PFSK-1 (cell line): ENCODE measurements at regions not wholly inside any gene's neighbourhood (a gene's known extent, or its start where the extent isn't known, plus 50 kb on each side); places are given as distances from the start of the nearest gene placed in this dataset.

Experiments
- FOXP2 ChIP-seq: optimal IDR thresholded peaks from 2 replicates; pipeline ENCODE3; 2011; ENCODE audit warnings: borderline replicate concordance, control low read depth, inconsistent platforms; ENCODE audit not compliant: insufficient read depth; ENCODE audit errors: extremely low read length, extremely low read depth
- POLR2AphosphoS5 ChIP-seq: IDR thresholded peaks from 2 replicates; pipeline ENCODE4 v1.6.1; 2012; ENCODE audit warnings: low read depth, mild to moderate bottlenecking, control low read depth, low read length, moderate library complexity
- REST ChIP-seq, 2 experiments: IDR thresholded peaks; 2 replicates each; pipeline versions ENCODE4 v1.6.1 to v1.8.0; 2011 to 2012; ENCODE audit warnings: low read depth in 2 of 2, low read length in 2 of 2, control low read depth in 1 of 2, inconsistent platforms in 1 of 2, mild to moderate bottlenecking in 1 of 2, moderate library complexity in 1 of 2; ENCODE audit not compliant: insufficient read depth in 1 of 2
- SIN3A ChIP-seq: IDR thresholded peaks from 2 replicates; pipeline ENCODE4 v1.6.1; 2012; ENCODE audit warnings: mild to moderate bottlenecking, low read length, moderate library complexity, borderline replicate concordance; ENCODE audit not compliant: insufficient read depth
- TAF1 ChIP-seq: IDR thresholded peaks from 2 replicates; pipeline ENCODE4 v1.6.1; 2012; ENCODE audit warnings: low read length, control low read depth, borderline replicate concordance; ENCODE audit not compliant: insufficient read depth

- TF ChIP-seq SIN3A (no peak), POLR2AphosphoS5 (no peak), TAF1 (no peak), REST (IDR thresholded peaks at IDR 0.05; ENCODE audit: insufficient read depth in 1 of 2, low read depth in 2 of 2, low read length in 2 of 2) (no peak), FOXP2 (no peak)
These were observed 303.9 kb downstream of the REEP3 start for GRCh38 chr10:63825111-63825510.
